OCI-LY1 (cell line): ENCODE measurements at regions not wholly inside any gene's neighbourhood (a gene's known extent, or its start where the extent isn't known, plus 50 kb on each side); places are given as distances from the start of the nearest gene placed in this dataset.

Experiments
- CTCF ChIP-seq: fragments of 200-600 bp; sonication (generic), shearing (Covaris generic); IDR thresholded peaks from 2 replicates; pipeline ENCODE4 v1.5.1; 2017; ENCODE audit warnings: mild to moderate bottlenecking, antibody characterized with exemption, low read length, moderate library complexity, mixed read lengths
- EZH2 ChIP-seq: fragments of 200-600 bp; sonication (generic), shearing (Covaris generic); IDR thresholded peaks from 2 replicates; pipeline ENCODE4 v1.8.0; 2017; ENCODE audit warnings: borderline replicate concordance, mixed run types, mild to moderate bottlenecking, antibody characterized with exemption, low read length, moderate library complexity, mixed read lengths

- TF ChIP-seq CTCF, result no peak
- TF ChIP-seq EZH2, result no peak
Observed at GRCh38 chr14:105711044-105711620, 184.7 kb downstream of the TMEM121 start.
